Left lobe of liver (tissue), 2 donors: ENCODE measurements at regions not wholly inside any gene's neighbourhood (a gene's known extent, or its start where the extent isn't known, plus 50 kb on each side); places are given as distances from the start of the nearest gene placed in this dataset.

Source experiments
- ATAC-seq: fragments of 200-7000 bp; cut with Tn5 transposase; one replicate; pipeline ENCODE4 v1.9.1; 2020; ENCODE audit warnings: mild to moderate bottlenecking, moderate library complexity
- DNase-seq: peaks from one replicate; pipeline ENCODE4 v3.0.0-alpha.2; 2020; ENCODE audit warnings: low spot score
- donor health status: DM: no; HTN: no; CAD: no; lungs with moderate emphysema.
- donor health status: DM: no; HTN: yes; CAD: no.

- ATAC-seq = no peak
- DNase-seq = no peak
These were observed 616.6 kb downstream of the ZEB2 start for GRCh38 chr2:143903172-143903856.

GRCh38 chr2:143901185-143901842 is 618.6 kb downstream of the ZEB2 start:
- DNase-seq (no peak), ATAC-seq (no peak)

- DNase-seq = no peak
- ATAC-seq = no peak
These were observed 619.9 kb downstream of the ZEB2 start for GRCh38 chr2:143899987-143900386.

- DNase-seq (no peak), ATAC-seq (no peak)
These were observed 626.5 kb downstream of the ZEB2 start for GRCh38 chr2:143893371-143893770.

GRCh38 chr2:143891879-143892308 is 628.0 kb downstream of the ZEB2 start:
- ATAC-seq = no peak
- DNase-seq = no peak

- DNase-seq = no peak
- ATAC-seq = no peak
These were observed 629.1 kb downstream of the ZEB2 start for GRCh38 chr2:143890798-143891197.

- DNase-seq = no peak
- ATAC-seq = no peak
These were observed 630.7 kb downstream of the ZEB2 start for GRCh38 chr2:143889216-143889615.

- ATAC-seq = no peak
These were observed 634.5 kb downstream of the ZEB2 start for GRCh38 chr2:143885461-143885860.

GRCh38 chr2:143881246-143881645 is 638.7 kb downstream of the ZEB2 start:
- ATAC-seq (no peak), DNase-seq (no peak)

More at GRCh38 chr2:143885461-143885860, 634.5 kb downstream of the ZEB2 start:
- no peak for DNase-seq

GRCh38 chr2:143877876-143878530 is 641.9 kb downstream of the ZEB2 start:
- ATAC-seq (no peak), DNase-seq (no peak)

GRCh38 chr2:143877056-143877455 is 642.9 kb downstream of the ZEB2 start:
- DNase-seq = no peak

GRCh38 chr2:143875295-143876233 is 644.4 kb downstream of the ZEB2 start:
- ATAC-seq (no peak), DNase-seq (no peak)

More at GRCh38 chr2:143877056-143877455, 642.9 kb downstream of the ZEB2 start:
- no peak for ATAC-seq

- ATAC-seq (no peak), DNase-seq (no peak)
These were observed 646.0 kb downstream of the ZEB2 start for GRCh38 chr2:143873886-143874285.

GRCh38 chr2:143870696-143871095 is 649.2 kb downstream of the ZEB2 start:
- ATAC-seq = no peak
- no peak for DNase-seq

GRCh38 chr2:143856978-143857377 is 662.9 kb downstream of the ZEB2 start:
- no peak for DNase-seq
- ATAC-seq = no peak

- DNase-seq = no peak
- ATAC-seq = no peak
These were observed 667.2 kb downstream of the ZEB2 start for GRCh38 chr2:143852759-143853158.

- ATAC-seq = no peak
- DNase-seq = no peak
These were observed 669.8 kb downstream of the ZEB2 start for GRCh38 chr2:143850084-143850483.

GRCh38 chr2:143847257-143847656 is 672.7 kb downstream of the ZEB2 start:
- no peak for ATAC-seq
- no peak for DNase-seq

GRCh38 chr2:143844986-143845385 is 674.9 kb downstream of the ZEB2 start:
- DNase-seq = no peak
- no peak for ATAC-seq

- DNase-seq = no peak
- ATAC-seq = no peak
These were observed 676.2 kb downstream of the ZEB2 start for GRCh38 chr2:143843686-143844085.

- DNase-seq = no peak
- no peak for ATAC-seq
These were observed 677.1 kb downstream of the ZEB2 start for GRCh38 chr2:143842836-143843235.
